ENCODE measurements at regions not wholly inside any gene's neighbourhood (a gene's known extent, or its start where the extent isn't known, plus 50 kb on each side); places are given as distances from the start of the nearest gene placed in this dataset.
"Not testable (repeated sequence)": the region's sequence is repeated elsewhere in the genome, so short reads cannot be mapped to it uniquely, and the experiment has no call there.

- DNase-seq (ENCODE audit: low read depth) = no peak
Observed at GRCh38 chr16:46519063-46519462, 102.1 kb downstream of the SHCBP1 start.

- DNase-seq (ENCODE audit: low read depth) = no peak
Observed at GRCh38 chr16:46496701-46497100, 124.5 kb downstream of the SHCBP1 start.

GRCh38 chr16:46482895-46483294 is 138.3 kb downstream of the SHCBP1 start:
- no peak for DNase-seq (ENCODE audit: low read depth)

GRCh38 chr16:46466239-46466638 is 154.9 kb downstream of the SHCBP1 start:
- DNase-seq (ENCODE audit: low read depth) = no peak

- DNase-seq (ENCODE audit: low read depth) = not testable (repeated sequence)
Observed at GRCh38 chr16:46454801-46455200, 166.4 kb downstream of the SHCBP1 start.

- no peak for DNase-seq (ENCODE audit: low read depth)
Observed at GRCh38 chr16:46428108-46429061, 192.8 kb downstream of the SHCBP1 start.

GRCh38 chr16:46427340-46428107 is 193.7 kb downstream of the SHCBP1 start:
- no peak for DNase-seq (ENCODE audit: low read depth)

GRCh38 chr16:46426336-46426735 is 194.8 kb downstream of the SHCBP1 start:
- no peak for DNase-seq (ENCODE audit: low read depth)

GRCh38 chr16:46404028-46404427 is 217.2 kb downstream of the SHCBP1 start:
- DNase-seq (ENCODE audit: low read depth) = no peak

- DNase-seq (ENCODE audit: low read depth) = not testable (repeated sequence)
Observed at GRCh38 chr16:46398559-46398958, 222.6 kb downstream of the SHCBP1 start.

GRCh38 chr16:46396883-46397270 is 224.3 kb downstream of the SHCBP1 start:
- DNase-seq (ENCODE audit: low read depth) = not testable (repeated sequence)

GRCh38 chr16:46396131-46396882 is 224.9 kb downstream of the SHCBP1 start:
- not testable (repeated sequence) for DNase-seq (ENCODE audit: low read depth)

- DNase-seq (ENCODE audit: low read depth) = not testable (repeated sequence)
Observed at GRCh38 chr16:46395391-46395921, 225.7 kb downstream of the SHCBP1 start.

- DNase-seq (ENCODE audit: low read depth) = not testable (repeated sequence)
Observed at GRCh38 chr16:46394963-46395362, 226.2 kb downstream of the SHCBP1 start.

GRCh38 chr16:46394149-46394548 is 227.0 kb downstream of the SHCBP1 start:
- DNase-seq (ENCODE audit: low read depth) = not testable (repeated sequence)

GRCh38 chr16:46392930-46393722 is 228.1 kb downstream of the SHCBP1 start:
- not testable (repeated sequence) for DNase-seq (ENCODE audit: low read depth)

GRCh38 chr16:46390660-46391462 is 230.3 kb downstream of the SHCBP1 start:
- DNase-seq (ENCODE audit: low read depth) = not testable (repeated sequence)

- DNase-seq (ENCODE audit: low read depth) = peak; percentile 62
Observed at GRCh38 chr16:46389561-46390041, 231.6 kb downstream of the SHCBP1 start.

- not testable (repeated sequence) for DNase-seq (ENCODE audit: low read depth)
Observed at GRCh38 chr16:46388939-46389491, 232.2 kb downstream of the SHCBP1 start.

- not testable (repeated sequence) for DNase-seq (ENCODE audit: low read depth)
Observed at GRCh38 chr16:46388354-46388753, 232.8 kb downstream of the SHCBP1 start.
